ENCODE measurements at regions not wholly inside any gene's neighbourhood (a gene's known extent, or its start where the extent isn't known, plus 50 kb on each side); places are given as distances from the start of the nearest gene placed in this dataset.

- no peaks in the 10 kb centered on the region for H3K9me3 ChIP-seq (ENCODE audit: severe bottlenecking)
- H3K27ac ChIP-seq, result no peak overlapping the region
- no peak for TF ChIP-seq CTCF (IDR thresholded peaks at IDR 0.05; ENCODE audit: low read depth, low read length)
- H3K4me3 ChIP-seq (ENCODE audit: low read depth, low read length), result no peak overlapping the region
- H3K27me3 ChIP-seq (ENCODE audit: insufficient read depth, low read depth, severe bottlenecking), result no peaks in the 10 kb centered on the region
- DNase-seq, result no peak
- no peaks in the 10 kb centered on the region for H3K36me3 ChIP-seq
These were observed 116.0 kb upstream of the FZD8 start for GRCh38 chr10:35758076-35758475.

GRCh38 chr10:35754519-35754918 lies 112.4 kb upstream of the FZD8 start:
- no peak for DNase-seq
- no peaks in the 10 kb centered on the region for H3K36me3 ChIP-seq
- no peaks in the 10 kb centered on the region for H3K27me3 ChIP-seq (ENCODE audit: insufficient read depth, low read depth, severe bottlenecking)
- H3K27ac ChIP-seq, result no peak overlapping the region
- H3K4me3 ChIP-seq (ENCODE audit: low read depth, low read length), result no peak overlapping the region
- no peak for TF ChIP-seq CTCF (IDR thresholded peaks at IDR 0.05; ENCODE audit: low read depth, low read length)
- no peaks in the 10 kb centered on the region for H3K9me3 ChIP-seq (ENCODE audit: severe bottlenecking)

- Histone ChIP-seq H3K27me3 (ENCODE audit: insufficient read depth, low read depth, severe bottlenecking) (no peaks in the 10 kb centered on the region), H3K36me3 (no peaks in the 10 kb centered on the region), H3K4me3 (ENCODE audit: low read depth, low read length) (no peak overlapping the region), H3K27ac (no peak overlapping the region), H3K9me3 (ENCODE audit: severe bottlenecking) (no peaks in the 10 kb centered on the region)
- no peak for TF ChIP-seq CTCF (IDR thresholded peaks at IDR 0.05; ENCODE audit: low read depth, low read length)
- DNase-seq, result no peak
These were observed 110.7 kb upstream of the FZD8 start for GRCh38 chr10:35752469-35753461.

- Histone ChIP-seq H3K4me3 (ENCODE audit: low read depth, low read length) (no peak overlapping the region), H3K9me3 (ENCODE audit: severe bottlenecking) (no peaks in the 10 kb centered on the region), H3K27ac (no peak overlapping the region), H3K36me3 (no peaks in the 10 kb centered on the region), H3K27me3 (ENCODE audit: insufficient read depth, low read depth, severe bottlenecking) (no peaks in the 10 kb centered on the region)
- TF ChIP-seq CTCF (IDR thresholded peaks at IDR 0.05; ENCODE audit: low read depth, low read length), result no peak
- no peak for DNase-seq
These were observed 109.3 kb upstream of the FZD8 start for GRCh38 chr10:35751347-35751746.

- DNase-seq, result no peak
- H3K27me3 ChIP-seq (ENCODE audit: insufficient read depth, low read depth, severe bottlenecking), result no peaks in the 10 kb centered on the region
- no peak overlapping the region for H3K4me3 ChIP-seq (ENCODE audit: low read depth, low read length)
- H3K27ac ChIP-seq, result no peak overlapping the region
- no peaks in the 10 kb centered on the region for H3K36me3 ChIP-seq
- TF ChIP-seq CTCF (IDR thresholded peaks at IDR 0.05; ENCODE audit: low read depth, low read length), result no peak
- H3K9me3 ChIP-seq (ENCODE audit: severe bottlenecking), result no peaks in the 10 kb centered on the region
These were observed 107.1 kb upstream of the FZD8 start for GRCh38 chr10:35749230-35749629.
